Liver (tissue), 8 donors: ENCODE measurements at regions not wholly inside any gene's neighbourhood (a gene's known extent, or its start where the extent isn't known, plus 50 kb on each side); places are given as distances from the start of the nearest gene placed in this dataset.

Experiments used
- DNase-seq: peaks from one replicate; pipeline ENCODE4 v3.0.0-alpha.2; 2017; ENCODE audit warnings: low spot score
- H3K27ac ChIP-seq, 2 donors: one replicate each; pipeline ENCODE4 v1.7.0; 2013; ENCODE audit warnings: inconsistent platforms in 2 of 2, low read length in 2 of 2, control low read depth in 1 of 2, low read depth in 1 of 2, mild to moderate bottlenecking in 1 of 2
- H3K27me3 ChIP-seq, 4 donors: one replicate each; pipeline versions ENCODE4 v1.6.1 to v1.7.0; 2013; ENCODE audit warnings: low read length in 3 of 4, inconsistent platforms in 1 of 4, mild to moderate bottlenecking in 1 of 4, moderate library complexity in 1 of 4; ENCODE audit not compliant: control insufficient read depth in 4 of 4, insufficient read depth in 4 of 4
- H3K36me3 ChIP-seq, 4 donors: one replicate each; pipeline versions ENCODE4 v1.6.1 to v1.7.0; 2013; ENCODE audit warnings: low read length in 3 of 4, mild to moderate bottlenecking in 3 of 4, low read depth in 1 of 4, moderate library complexity in 1 of 4; ENCODE audit not compliant: control insufficient read depth in 4 of 4, insufficient read depth in 3 of 4
- H3K4me1 ChIP-seq, 4 donors: one replicate each; pipeline versions ENCODE4 v1.6.1 to v1.7.0; 2013; ENCODE audit warnings: low read length in 3 of 4, mild to moderate bottlenecking in 3 of 4, moderate library complexity in 1 of 4; ENCODE audit not compliant: control insufficient read depth in 4 of 4, insufficient read depth in 4 of 4
- H3K4me3 ChIP-seq, 3 donors: one replicate each; pipeline versions ENCODE4 v1.6.1 to v1.7.0; 2013; ENCODE audit warnings: low read length in 3 of 3, control low read depth in 1 of 3, low read depth in 1 of 3, mild to moderate bottlenecking in 1 of 3
- H3K9ac ChIP-seq, 2 donors: one replicate each; pipeline ENCODE4 v1.7.0; 2013; ENCODE audit warnings: low read length in 2 of 2, mild to moderate bottlenecking in 2 of 2, moderate library complexity in 2 of 2, control low read depth in 1 of 2, low read depth in 1 of 2
- H3K9me3 ChIP-seq, 4 donors: one replicate each; pipeline versions ENCODE4 v1.6.1 to v1.7.0; 2013; ENCODE audit warnings: low read length in 3 of 4; ENCODE audit not compliant: control insufficient read depth in 4 of 4
- EGR1 ChIP-seq, 2 donors: IDR thresholded peaks; 2 replicates each; pipeline ENCODE4 v1.6.1; 2016 to 2018; ENCODE audit warnings: antibody characterized with exemption in 2 of 2, low read depth in 2 of 2
- FOXA1 ChIP-seq: IDR thresholded peaks from 2 replicates; pipeline ENCODE4 v1.6.1; 2016; ENCODE audit warnings: antibody characterized with exemption
- FOXA2 ChIP-seq: IDR thresholded peaks from 2 replicates; pipeline ENCODE4 v1.6.1; 2016; ENCODE audit warnings: antibody characterized with exemption
- GABPA ChIP-seq, 2 donors: IDR thresholded peaks in 1 of 2; conservative IDR thresholded peaks in 1 of 2; 2 replicates each; pipeline ENCODE4 v1.6.1; 2016; ENCODE audit warnings: antibody characterized with exemption in 2 of 2, mild to moderate bottlenecking in 1 of 2, moderate library complexity in 1 of 2
- HNF4A ChIP-seq, 2 donors: conservative IDR thresholded peaks; 2 replicates each; pipeline ENCODE4 v1.6.1; 2016; ENCODE audit warnings: antibody characterized with exemption in 2 of 2, mild to moderate bottlenecking in 2 of 2
- HNF4G ChIP-seq: IDR thresholded peaks from 2 replicates; pipeline ENCODE4 v1.6.1; 2016; ENCODE audit warnings: antibody characterized with exemption
- JUND ChIP-seq, 2 donors: IDR thresholded peaks; 2 replicates each; pipeline ENCODE4 v1.6.1; 2016; ENCODE audit warnings: antibody characterized with exemption in 2 of 2
- NR2F2 ChIP-seq: IDR thresholded peaks from 2 replicates; pipeline ENCODE4 v1.6.1; 2016; ENCODE audit warnings: antibody characterized with exemption
- RAD21 ChIP-seq, 2 donors: IDR thresholded peaks; 2 replicates each; pipeline ENCODE4 v1.6.1; 2016; ENCODE audit warnings: antibody characterized with exemption in 2 of 2, mild to moderate bottlenecking in 2 of 2
- RXRA ChIP-seq, 2 donors: IDR thresholded peaks; 2 replicates each; pipeline ENCODE4 v1.6.1; 2017 to 2018; ENCODE audit warnings: antibody characterized with exemption in 2 of 2, mild to moderate bottlenecking in 1 of 2
- SP1 ChIP-seq: IDR thresholded peaks from 2 replicates; pipeline ENCODE4 v1.6.1; 2018; ENCODE audit warnings: antibody characterized with exemption, mild to moderate bottlenecking
- TAF1 ChIP-seq: conservative IDR thresholded peaks from 2 replicates; pipeline ENCODE4 v1.6.1; 2016; ENCODE audit warnings: antibody characterized with exemption, mild to moderate bottlenecking
- YY1 ChIP-seq: IDR thresholded peaks from 2 replicates; pipeline ENCODE4 v1.6.1; 2016; ENCODE audit warnings: antibody characterized with exemption, mild to moderate bottlenecking
- WGBS: extraction: QIAGEN DNeasy Blood & Tissue Kit; methylation state at CpG from one replicate; pipeline ENCODE4 v1.1.7; 2013; 5-methylcytosine and 5-hydroxymethylcytosine counted together
- TF ChIP-seq, protein P1 (sequence below): fragments of 150-350 bp; IDR thresholded peaks from 2 replicates; pipeline ENCODE4 v1.5.1; 2017; ENCODE audit warnings: improper control_type of control experiment, low read depth, low read length; ENCODE audit not compliant: missing input control
- TF ChIP-seq, protein P2 (sequence below): IDR thresholded peaks from 2 replicates; pipeline ENCODE4 v1.6.1; 2016; ENCODE audit warnings: antibody characterized with exemption
- donor health status: healthy.
- donor health status: healthy.
- donor health status: healthy.
- donor health status: healthy.
- donor health status: healthy.

DNA sequence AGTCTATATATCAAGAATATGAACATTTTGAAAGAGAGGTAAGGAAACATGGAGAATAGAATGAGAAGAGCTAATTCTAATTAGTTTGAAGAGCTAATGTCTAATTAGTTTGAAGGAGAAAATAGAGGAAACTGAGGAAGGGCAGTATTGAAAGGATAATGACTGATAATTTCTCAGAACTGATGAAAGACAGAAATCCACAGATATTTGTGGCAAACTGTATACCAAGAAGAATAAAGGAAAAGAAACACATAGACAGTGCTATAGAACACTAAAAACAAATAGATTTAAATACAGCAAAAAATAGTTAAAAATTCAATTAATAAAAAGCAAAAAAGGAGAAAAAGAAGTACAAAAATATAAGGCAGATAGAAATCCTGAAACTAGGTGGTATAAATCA lies 354.4 kb downstream of the QKI start:
- no peak overlapping the region for H3K4me3 ChIP-seq
- H3K9ac ChIP-seq = no peak overlapping the region
- H3K27ac ChIP-seq = no peak overlapping the region
- no peaks in the 10 kb centered on the region for H3K9me3 ChIP-seq
- no peaks in the 10 kb centered on the region for H3K36me3 ChIP-seq
- TF ChIP-seq RXRA (IDR thresholded peaks at IDR 0.05) = no peak
- TF ChIP-seq, protein P1, sequence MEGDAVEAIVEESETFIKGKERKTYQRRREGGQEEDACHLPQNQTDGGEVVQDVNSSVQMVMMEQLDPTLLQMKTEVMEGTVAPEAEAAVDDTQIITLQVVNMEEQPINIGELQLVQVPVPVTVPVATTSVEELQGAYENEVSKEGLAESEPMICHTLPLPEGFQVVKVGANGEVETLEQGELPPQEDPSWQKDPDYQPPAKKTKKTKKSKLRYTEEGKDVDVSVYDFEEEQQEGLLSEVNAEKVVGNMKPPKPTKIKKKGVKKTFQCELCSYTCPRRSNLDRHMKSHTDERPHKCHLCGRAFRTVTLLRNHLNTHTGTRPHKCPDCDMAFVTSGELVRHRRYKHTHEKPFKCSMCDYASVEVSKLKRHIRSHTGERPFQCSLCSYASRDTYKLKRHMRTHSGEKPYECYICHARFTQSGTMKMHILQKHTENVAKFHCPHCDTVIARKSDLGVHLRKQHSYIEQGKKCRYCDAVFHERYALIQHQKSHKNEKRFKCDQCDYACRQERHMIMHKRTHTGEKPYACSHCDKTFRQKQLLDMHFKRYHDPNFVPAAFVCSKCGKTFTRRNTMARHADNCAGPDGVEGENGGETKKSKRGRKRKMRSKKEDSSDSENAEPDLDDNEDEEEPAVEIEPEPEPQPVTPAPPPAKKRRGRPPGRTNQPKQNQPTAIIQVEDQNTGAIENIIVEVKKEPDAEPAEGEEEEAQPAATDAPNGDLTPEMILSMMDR = no peak
- no peak for TF ChIP-seq FOXA2
- TF ChIP-seq GABPA (IDR thresholded peaks at IDR 0.05 in 1 of 2, conservative IDR thresholded peaks at IDR 0.05 in 1 of 2) = no peak
- TF ChIP-seq SP1 = no peak
- no peak for TF ChIP-seq FOXA1
- TF ChIP-seq YY1 = no peak
- TF ChIP-seq TAF1 = no peak
- TF ChIP-seq HNF4A (conservative IDR thresholded peaks at IDR 0.05) = no peak
- TF ChIP-seq RAD21 (IDR thresholded peaks at IDR 0.05) = no peak
- no peak for TF ChIP-seq EGR1 (IDR thresholded peaks at IDR 0.05; ENCODE audit: low read depth in 2 of 2)
- TF ChIP-seq HNF4G = no peak
- TF ChIP-seq JUND (IDR thresholded peaks at IDR 0.05) = no peak
- no peak for TF ChIP-seq NR2F2
- no peaks in the 10 kb centered on the region for H3K4me1 ChIP-seq
- peaks cover 0 to 3% (median 0%) of the 10 kb centered on the region in 4 donors for H3K27me3 ChIP-seq
- DNase-seq = no peak

DNA sequence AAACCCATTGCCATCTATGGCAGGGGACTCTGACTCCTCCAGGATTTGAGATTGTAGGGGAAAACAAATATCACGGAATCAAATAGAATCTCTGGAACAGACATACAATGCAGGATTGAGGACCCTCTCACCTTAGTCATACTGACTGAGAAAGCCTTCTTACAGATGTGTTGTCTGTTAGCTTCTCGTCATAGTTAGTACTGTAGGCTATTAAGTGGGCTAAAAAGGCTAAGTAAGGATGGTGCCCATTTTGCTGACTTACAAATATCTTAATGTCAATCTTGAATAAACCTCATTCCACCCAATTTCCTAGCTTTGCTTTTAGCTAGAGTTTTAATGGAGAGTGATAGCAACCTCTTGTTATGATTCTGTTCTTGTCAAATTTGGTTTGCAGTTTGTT lies 352.4 kb downstream of the QKI start:
- Histone ChIP-seq H3K36me3 (no peaks in the 10 kb centered on the region), H3K4me3 (no peak overlapping the region), H3K27me3 (peaks cover 0 to 3% (median 0%) of the 10 kb centered on the region in 4 donors), H3K27ac (no peak overlapping the region), H3K4me1 (no peaks in the 10 kb centered on the region), H3K9me3 (no peaks in the 10 kb centered on the region), H3K9ac (no peak overlapping the region)
- TF ChIP-seq EGR1 (IDR thresholded peaks at IDR 0.05; ENCODE audit: low read depth in 2 of 2) = no peak
- DNase-seq = no peak
- 95% methylated on average over 2 of the region's 2 CpGs for WGBS

DNA sequence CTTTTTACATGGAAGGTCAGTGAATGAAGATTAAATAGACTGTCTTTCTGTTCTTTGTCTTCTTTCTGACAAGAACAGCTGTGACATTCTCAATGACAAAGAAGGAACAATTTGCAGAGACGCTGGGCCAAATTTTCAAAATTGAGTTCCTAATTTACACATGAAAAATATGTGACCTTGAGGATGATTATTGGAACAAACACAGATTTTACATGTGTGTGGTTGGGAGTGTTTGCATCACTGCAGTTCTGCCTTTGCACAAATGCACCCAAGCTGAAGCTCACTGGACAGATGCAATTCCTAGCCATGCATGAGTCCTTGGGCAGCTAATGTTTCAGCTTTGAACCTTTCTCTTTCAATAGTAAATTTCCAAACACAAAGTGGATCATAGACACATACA lies 350.8 kb downstream of the QKI start:
- H3K9ac ChIP-seq = no peak overlapping the region
- H3K27me3 ChIP-seq = peaks cover 0 to 3% (median 0%) of the 10 kb centered on the region in 4 donors
- H3K36me3 ChIP-seq = no peaks in the 10 kb centered on the region
- H3K4me1 ChIP-seq = no peaks in the 10 kb centered on the region
- no peak overlapping the region for H3K27ac ChIP-seq
- H3K9me3 ChIP-seq = no peaks in the 10 kb centered on the region
- DNase-seq = no peak
- no peak for TF ChIP-seq YY1
- TF ChIP-seq, protein P2, sequence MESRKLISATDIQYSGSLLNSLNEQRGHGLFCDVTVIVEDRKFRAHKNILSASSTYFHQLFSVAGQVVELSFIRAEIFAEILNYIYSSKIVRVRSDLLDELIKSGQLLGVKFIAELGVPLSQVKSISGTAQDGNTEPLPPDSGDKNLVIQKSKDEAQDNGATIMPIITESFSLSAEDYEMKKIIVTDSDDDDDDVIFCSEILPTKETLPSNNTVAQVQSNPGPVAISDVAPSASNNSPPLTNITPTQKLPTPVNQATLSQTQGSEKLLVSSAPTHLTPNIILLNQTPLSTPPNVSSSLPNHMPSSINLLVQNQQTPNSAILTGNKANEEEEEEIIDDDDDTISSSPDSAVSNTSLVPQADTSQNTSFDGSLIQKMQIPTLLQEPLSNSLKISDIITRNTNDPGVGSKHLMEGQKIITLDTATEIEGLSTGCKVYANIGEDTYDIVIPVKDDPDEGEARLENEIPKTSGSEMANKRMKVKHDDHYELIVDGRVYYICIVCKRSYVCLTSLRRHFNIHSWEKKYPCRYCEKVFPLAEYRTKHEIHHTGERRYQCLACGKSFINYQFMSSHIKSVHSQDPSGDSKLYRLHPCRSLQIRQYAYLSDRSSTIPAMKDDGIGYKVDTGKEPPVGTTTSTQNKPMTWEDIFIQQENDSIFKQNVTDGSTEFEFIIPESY = no peak
- TF ChIP-seq FOXA1 = no peak
- no peak for TF ChIP-seq HNF4A (conservative IDR thresholded peaks at IDR 0.05)
- TF ChIP-seq SP1 = no peak
- no peak overlapping the region for H3K4me3 ChIP-seq
- WGBS = 91% methylated on average over 1 of the region's 1 CpG
